ENCODE measurements at regions not wholly inside any gene's neighbourhood (a gene's known extent, or its start where the extent isn't known, plus 50 kb on each side); places are given as distances from the start of the nearest gene placed in this dataset.

GRCh38 chr14:38063711-38064320, 143.9 kb upstream of the SSTR1 start:
- no peak for DNase-seq (ENCODE audit: low read depth)

- DNase-seq (ENCODE audit: low read depth): peak; percentile 21
These were observed 142.5 kb upstream of the SSTR1 start for GRCh38 chr14:38065106-38065762.

- no peak for DNase-seq (ENCODE audit: low read depth)
These were observed 137.6 kb upstream of the SSTR1 start for GRCh38 chr14:38070061-38070588.

GRCh38 chr14:38073641-38074040, 134.1 kb upstream of the SSTR1 start:
- no peak for DNase-seq (ENCODE audit: low read depth)

GRCh38 chr14:38074081-38074480, 133.6 kb upstream of the SSTR1 start:
- no peak for DNase-seq (ENCODE audit: low read depth)

- DNase-seq (ENCODE audit: low read depth): no peak
These were observed 132.9 kb upstream of the SSTR1 start for GRCh38 chr14:38074754-38075153.

- peak; percentile 22 for DNase-seq (ENCODE audit: low read depth)
These were observed 129.3 kb upstream of the SSTR1 start for GRCh38 chr14:38078393-38078792.

- no peak for DNase-seq (ENCODE audit: low read depth)
These were observed 128.4 kb upstream of the SSTR1 start for GRCh38 chr14:38079268-38079667.

GRCh38 chr14:38079886-38080285, 127.8 kb upstream of the SSTR1 start:
- DNase-seq (ENCODE audit: low read depth): no peak

- no peak for DNase-seq (ENCODE audit: low read depth)
These were observed 127.0 kb upstream of the SSTR1 start for GRCh38 chr14:38080696-38081095.

GRCh38 chr14:38083039-38083438, 124.7 kb upstream of the SSTR1 start:
- no peak for DNase-seq (ENCODE audit: low read depth)

GRCh38 chr14:38089123-38089522, 118.6 kb upstream of the SSTR1 start:
- DNase-seq (ENCODE audit: low read depth): no peak

GRCh38 chr14:38090506-38090905, 117.2 kb upstream of the SSTR1 start:
- no peak for DNase-seq (ENCODE audit: low read depth)

- no peak for DNase-seq (ENCODE audit: low read depth)
These were observed 109.4 kb upstream of the SSTR1 start for GRCh38 chr14:38098074-38098836.

GRCh38 chr14:38101679-38102078, 106.0 kb upstream of the SSTR1 start:
- no peak for DNase-seq (ENCODE audit: low read depth)

GRCh38 chr14:38103542-38104225, 104.0 kb upstream of the SSTR1 start:
- no peak for DNase-seq (ENCODE audit: low read depth)

GRCh38 chr14:38105106-38105702, 102.5 kb upstream of the SSTR1 start:
- DNase-seq (ENCODE audit: low read depth): no peak

GRCh38 chr14:38107216-38107631, 100.5 kb upstream of the SSTR1 start:
- DNase-seq (ENCODE audit: low read depth): no peak

GRCh38 chr14:38108681-38109080, 99.0 kb upstream of the SSTR1 start:
- no peak for DNase-seq (ENCODE audit: low read depth)

- no peak for DNase-seq (ENCODE audit: low read depth)
These were observed 97.4 kb upstream of the SSTR1 start for GRCh38 chr14:38110258-38110657.

GRCh38 chr14:38111046-38111445, 96.7 kb upstream of the SSTR1 start:
- no peak for DNase-seq (ENCODE audit: low read depth)

- no peak for DNase-seq (ENCODE audit: low read depth)
These were observed 94.2 kb upstream of the SSTR1 start for GRCh38 chr14:38113546-38113945.

All from activated T-cell treated with anti-CD3 and anti-CD28 coated beads for 1 hour (primary cell).